ENCODE measurements at regions not wholly inside any gene's neighbourhood (a gene's known extent, or its start where the extent isn't known, plus 50 kb on each side); places are given as distances from the start of the nearest gene placed in this dataset.

- TF ChIP-seq CTCF (IDR thresholded peaks at IDR 0.05), result no peak
- no peak for TF ChIP-seq EP300 (IDR thresholded peaks at IDR 0.05)
- TF ChIP-seq POLR2A (IDR thresholded peaks at IDR 0.05), result no peak
These were observed 66.3 kb downstream of the ARHGAP35 start for GRCh38 chr19:46927106-46927505.
